H1 (cell line): ENCODE measurements at regions not wholly inside any gene's neighbourhood (a gene's known extent, or its start where the extent isn't known, plus 50 kb on each side); places are given as distances from the start of the nearest gene placed in this dataset.

Experiments used
- BRCA1 ChIP-seq: IDR thresholded peaks from 2 replicates; pipeline ENCODE4 v1.6.1; 2012; ENCODE audit warnings: low read depth, low read length, improper control_type of control experiment
- CTBP2 ChIP-seq: IDR thresholded peaks from 2 replicates; pipeline ENCODE4 v1.7.0; 2011; ENCODE audit warnings: borderline replicate concordance, mild to moderate bottlenecking, moderate library complexity, mixed read lengths, low read length; ENCODE audit not compliant: insufficient read depth, insufficient read length
- EP300 ChIP-seq, 2 experiments: IDR thresholded peaks; 1 replicate in 1 of 2; 2 replicates in 1 of 2; pipeline ENCODE4 v1.6.1; 2011 to 2012; ENCODE audit warnings: low read depth in 2 of 2, low read length in 2 of 2, mild to moderate bottlenecking in 2 of 2, borderline replicate concordance in 1 of 2, inconsistent platforms in 1 of 2, moderate library complexity in 1 of 2
- KDM1A ChIP-seq: fragments of 200-600, 300-600 bp; sonication (generic); IDR thresholded peaks from 2 replicates; pipeline ENCODE4 v1.7.1; 2016; ENCODE audit warnings: mild to moderate bottlenecking, low read length, borderline replicate concordance
- NANOG ChIP-seq: IDR thresholded peaks from 2 replicates; pipeline ENCODE4 v1.6.1; 2011; ENCODE audit warnings: low read length, low read depth, mild to moderate bottlenecking, inconsistent platforms; ENCODE audit not compliant: insufficient read depth, poor library complexity, severe bottlenecking
- SUZ12 ChIP-seq: fragments of 200-600 bp; sonication (generic); IDR thresholded peaks from 2 replicates; pipeline ENCODE4 v1.6.1; 2012; ENCODE audit warnings: mild to moderate bottlenecking, inconsistent platforms, low read length, moderate library complexity, mixed read lengths

- TF ChIP-seq CTBP2 (no peak), EP300 (IDR thresholded peaks at IDR 0.05; ENCODE audit: borderline replicate concordance in 1 of 2, low read depth in 2 of 2, low read length in 2 of 2) (no peak), KDM1A (no peak), NANOG (no peak), SUZ12 (no peak), BRCA1 (no peak)
Measured at GRCh38 chr3:194854659-194855390, 169.1 kb downstream of the FAM43A start (continued).
